ENCODE measurements at regions not wholly inside any gene's neighbourhood (a gene's known extent, or its start where the extent isn't known, plus 50 kb on each side); places are given as distances from the start of the nearest gene placed in this dataset.
A peak's percentile ranks its signal among the peaks of the same experiment; 100 is the strongest.

GRCh38 chr2:71277536-71278103, 50.7 kb upstream of the PAIP2B start:
- no peak for DNase-seq (ENCODE audit: low read depth in 2 of 2)

- DNase-seq (ENCODE audit: low read depth in 2 of 2) = no peak
Measured at GRCh38 chr2:71277147-71277475, 50.2 kb upstream of the PAIP2B start.

- DNase-seq (ENCODE audit: low read depth in 2 of 2) = peak; percentile 77 to 86
Measured at GRCh38 chr2:71276311-71277146, 49.6 kb upstream of the PAIP2B start.
